Fibroblast of mammary gland (primary cell): ENCODE measurements at regions not wholly inside any gene's neighbourhood (a gene's known extent, or its start where the extent isn't known, plus 50 kb on each side); places are given as distances from the start of the nearest gene placed in this dataset.

Experiments used
- DNase-seq: peaks from one replicate; pipeline ENCODE4 v3.0.0-alpha.2; 2010; ENCODE audit warnings: low read depth
- H3K4me3 ChIP-seq: 2 replicates; pipeline ENCODE4 v1.5.1; 2011; ENCODE audit warnings: low read depth, mild to moderate bottlenecking, low read length, moderate library complexity; ENCODE audit not compliant: control insufficient read depth
- CTCF ChIP-seq: conservative IDR thresholded peaks from 2 replicates; pipeline ENCODE4 v1.5.1; 2011; ENCODE audit warnings: low read depth, low read length, inconsistent platforms; ENCODE audit not compliant: control insufficient read depth, insufficient read depth

GRCh38 chr13:90615236-90615635 lies 732.3 kb upstream of the MIR17HG start:
- no peak for DNase-seq
- no peak for TF ChIP-seq CTCF
- no peak overlapping the region for H3K4me3 ChIP-seq

- H3K4me3 ChIP-seq, result no peak overlapping the region
- DNase-seq, result no peak
- no peak for TF ChIP-seq CTCF
Observed at GRCh38 chr13:90615767-90616166, 731.7 kb upstream of the MIR17HG start.

GRCh38 chr13:90618133-90618532 lies 729.4 kb upstream of the MIR17HG start:
- no peak for TF ChIP-seq CTCF
- H3K4me3 ChIP-seq, result no peak overlapping the region
- DNase-seq, result no peak

GRCh38 chr13:90622541-90622940 lies 724.9 kb upstream of the MIR17HG start:
- peak; percentile 15 for DNase-seq
- TF ChIP-seq CTCF, result no peak
- H3K4me3 ChIP-seq, result no peak overlapping the region

GRCh38 chr13:90623318-90624011 lies 724.0 kb upstream of the MIR17HG start:
- H3K4me3 ChIP-seq, result no peak overlapping the region
- no peak for DNase-seq
- no peak for TF ChIP-seq CTCF

GRCh38 chr13:90627813-90628212 lies 719.7 kb upstream of the MIR17HG start:
- no peak overlapping the region for H3K4me3 ChIP-seq

More at GRCh38 chr13:90627813-90628212, 719.7 kb upstream of the MIR17HG start:
- no peak for TF ChIP-seq CTCF
- DNase-seq, result no peak
